Lower leg skin (tissue), 3 donors: ENCODE measurements at regions not wholly inside any gene's neighbourhood (a gene's known extent, or its start where the extent isn't known, plus 50 kb on each side); places are given as distances from the start of the nearest gene placed in this dataset.
"Not testable (repeated sequence)": the region's sequence is repeated elsewhere in the genome, so short reads cannot be mapped to it uniquely, and the experiment has no call there.

Experiments used
- CTCF ChIP-seq, 3 donors: fragments of 450-650 bp; IDR thresholded peaks; one replicate each; pipeline ENCODE4 v1.5.1; 2016; ENCODE audit warnings: antibody characterized with exemption in 3 of 3, mild to moderate bottlenecking in 3 of 3, moderate library complexity in 2 of 3
- POLR2A ChIP-seq, 2 donors: fragments of 450-650 bp; IDR thresholded peaks; one replicate each; pipeline ENCODE4 v1.6.1; 2016 to 2017; ENCODE audit warnings: antibody characterized with exemption in 2 of 2, mild to moderate bottlenecking in 1 of 2, moderate library complexity in 1 of 2

DNA sequence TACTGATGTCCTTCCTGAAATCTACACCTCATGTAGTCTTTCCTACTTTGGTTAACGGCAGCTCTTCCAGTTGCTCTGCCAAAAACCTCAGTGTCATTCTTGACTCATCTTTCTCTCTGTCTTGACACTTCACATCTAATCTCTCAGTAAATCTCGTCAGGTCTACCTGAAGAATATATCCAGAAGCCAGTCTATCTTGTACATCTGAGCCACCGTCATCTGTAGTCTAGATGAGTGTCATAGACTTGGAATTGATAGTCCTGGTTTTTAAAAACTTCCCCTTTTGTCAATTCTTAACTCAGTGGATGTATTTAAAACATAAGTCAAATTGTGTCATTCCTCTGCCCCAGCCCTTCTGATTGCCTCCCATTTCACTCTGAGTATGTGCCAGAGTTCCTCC is 90.6 kb downstream of the CCDC74A start:
- not testable (repeated sequence) for TF ChIP-seq CTCF, POLR2A (IDR thresholded peaks at IDR 0.05)
